ENCODE measurements at regions not wholly inside any gene's neighbourhood (a gene's known extent, or its start where the extent isn't known, plus 50 kb on each side); places are given as distances from the start of the nearest gene placed in this dataset.

- Histone ChIP-seq H3K4me3 (no peak overlapping the region), H3K27ac (no peak overlapping the region), H3K27me3 (no peaks in the 10 kb centered on the region), H3K4me1 (no peaks in the 10 kb centered on the region), H3K9me3 (no peaks in the 10 kb centered on the region), H3K36me3 (no peaks in the 10 kb centered on the region)
- TF ChIP-seq CTCF (IDR thresholded peaks at IDR 0.05), result no peak
- 86 to 91% methylated on average over 1 of the region's 1 CpG for WGBS, 2 donors
- ATAC-seq, result no peak
- DNase-seq, result no peak
- intact Hi-C loops (cut with DNase I), result no loop called here
Observed at GRCh38 chr14:54137614-54137961, 181.0 kb upstream of the BMP4 start.

- Histone ChIP-seq H3K9me3 (no peaks in the 10 kb centered on the region), H3K4me3 (no peak overlapping the region), H3K4me1 (no peaks in the 10 kb centered on the region), H3K27ac (no peak overlapping the region), H3K36me3 (no peaks in the 10 kb centered on the region), H3K27me3 (no peaks in the 10 kb centered on the region)
- intact Hi-C loops (cut with DNase I), result no loop called here
- WGBS, 2 donors, result 42 to 46% methylated on average over 1 of the region's 1 CpG
- no peak for DNase-seq
- no peak for TF ChIP-seq CTCF (IDR thresholded peaks at IDR 0.05)
- no peak for ATAC-seq
Observed at GRCh38 chr14:54138024-54138353, 181.4 kb upstream of the BMP4 start.

- Histone ChIP-seq H3K36me3 (no peaks in the 10 kb centered on the region), H3K4me1 (no peaks in the 10 kb centered on the region), H3K9me3 (no peaks in the 10 kb centered on the region), H3K27me3 (no peaks in the 10 kb centered on the region), H3K4me3 (no peak overlapping the region), H3K27ac (no peak overlapping the region)
- 74 to 80% methylated on average over 2 of the region's 2 CpGs for WGBS, 2 donors
- no peak for ATAC-seq
- DNase-seq, result no peak
- intact Hi-C loops (cut with DNase I), result no loop called here
- TF ChIP-seq CTCF (IDR thresholded peaks at IDR 0.05), result no peak
Observed at GRCh38 chr14:54138354-54139038, 181.9 kb upstream of the BMP4 start.

- DNase-seq (no peak), ATAC-seq (peak in 1 of 8 donors; percentile 34)
- no peaks in the 10 kb centered on the region for H3K9me3 ChIP-seq
- H3K4me1 ChIP-seq, result no peaks in the 10 kb centered on the region
- H3K27ac ChIP-seq, result no peak overlapping the region
- no peak for TF ChIP-seq CTCF (IDR thresholded peaks at IDR 0.05)
- WGBS, 2 donors, result 82 to 89% methylated on average over 1 of the region's 1 CpG
- H3K36me3 ChIP-seq, result no peaks in the 10 kb centered on the region
- no peaks in the 10 kb centered on the region for H3K27me3 ChIP-seq
- no peak overlapping the region for H3K4me3 ChIP-seq
- intact Hi-C loops (cut with DNase I), result no loop called here
Observed at GRCh38 chr14:54140551-54140950, 183.9 kb upstream of the BMP4 start.

Measured in heart right ventricle (tissue), 16 donors.